ENCODE measurements at regions not wholly inside any gene's neighbourhood (a gene's known extent, or its start where the extent isn't known, plus 50 kb on each side); places are given as distances from the start of the nearest gene placed in this dataset.
A peak's percentile ranks its signal among the peaks of the same experiment; 100 is the strongest.
"Not testable (repeated sequence)": the region's sequence is repeated elsewhere in the genome, so short reads cannot be mapped to it uniquely, and the experiment has no call there.

DNA sequence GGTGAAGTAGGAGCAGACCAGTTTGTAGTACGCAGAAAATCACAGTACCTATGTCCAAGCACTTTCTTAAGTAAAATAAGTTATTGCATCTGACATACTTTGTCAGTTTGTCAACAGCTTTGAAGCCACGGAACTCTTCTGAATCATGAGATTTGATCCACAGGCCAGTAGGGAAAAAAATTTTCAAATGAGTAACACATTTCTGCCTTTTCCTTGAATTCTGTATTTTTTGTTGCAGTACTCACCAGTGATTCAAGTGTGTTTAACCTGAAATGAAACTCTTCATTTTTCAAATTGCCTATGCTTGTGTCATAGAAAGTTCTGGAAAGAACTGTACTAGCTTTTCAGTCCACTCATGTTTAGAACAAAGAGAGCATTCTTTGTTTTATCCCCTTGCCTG, 337.7 kb downstream of the GATA3 start:
- Mint-ChIP-seq H3K27me3 (no peaks in the 10 kb centered on the region), H3K27ac (no peak overlapping the region), H3K4me1 (ENCODE audit: low read depth) (peaks cover 5% of the 10 kb centered on the region), H3K4me3 (no peak overlapping the region), H3K36me3 (ENCODE audit: low read depth) (no peaks in the 10 kb centered on the region), H3K9me3 (peaks cover 5% of the 10 kb centered on the region)

- no peaks in the 10 kb centered on the region for H3K9me3 Mint-ChIP-seq
- H3K36me3 Mint-ChIP-seq (ENCODE audit: low read depth), result no peaks in the 10 kb centered on the region
- peaks cover 11% of the 10 kb centered on the region for H3K4me1 Mint-ChIP-seq (ENCODE audit: low read depth)
- H3K27me3 Mint-ChIP-seq, result no peaks in the 10 kb centered on the region
- H3K27ac Mint-ChIP-seq, result no peak overlapping the region
- H3K4me3 Mint-ChIP-seq, result no peak overlapping the region
Observed at GRCh38 chr10:8393531-8393930, 339.0 kb downstream of the GATA3 start.

GRCh38 chr10:8396675-8397074, 342.2 kb downstream of the GATA3 start:
- Mint-ChIP-seq H3K27me3 (no peaks in the 10 kb centered on the region), H3K9me3 (no peaks in the 10 kb centered on the region), H3K27ac (no peak overlapping the region), H3K36me3 (ENCODE audit: low read depth) (no peaks in the 10 kb centered on the region), H3K4me1 (ENCODE audit: low read depth) (peaks cover 24% of the 10 kb centered on the region), H3K4me3 (no peak overlapping the region)

GRCh38 chr10:8398771-8399170, 344.3 kb downstream of the GATA3 start:
- Mint-ChIP-seq H3K4me1 (ENCODE audit: low read depth) (peaks cover 45% of the 10 kb centered on the region), H3K36me3 (ENCODE audit: low read depth) (no peaks in the 10 kb centered on the region), H3K27me3 (no peaks in the 10 kb centered on the region), H3K9me3 (no peaks in the 10 kb centered on the region), H3K4me3 (no peak overlapping the region), H3K27ac (no peak overlapping the region)

DNA sequence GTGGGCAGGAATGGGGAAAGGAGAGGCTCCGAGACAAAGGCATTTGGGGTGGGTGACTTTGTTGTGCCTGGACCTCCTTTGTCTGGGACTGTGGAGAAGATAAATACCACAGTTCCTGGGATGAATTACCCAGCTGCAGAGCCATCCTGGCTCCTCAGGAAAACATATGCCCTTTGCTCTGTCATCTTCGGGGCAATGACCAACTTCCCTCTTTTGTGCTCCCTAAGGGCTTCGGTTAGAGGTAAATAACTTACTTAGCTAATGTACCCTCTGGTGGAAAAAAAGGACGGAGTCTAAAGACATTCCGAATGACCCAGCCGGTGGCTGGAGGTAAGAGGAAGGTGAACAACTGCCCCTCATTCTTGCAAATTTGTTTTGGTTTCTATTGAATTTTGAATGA, 345.7 kb downstream of the GATA3 start:
- Mint-ChIP-seq H3K9me3 (no peaks in the 10 kb centered on the region), H3K4me3 (no peak overlapping the region), H3K36me3 (ENCODE audit: low read depth) (no peaks in the 10 kb centered on the region), H3K27ac (no peak overlapping the region), H3K27me3 (no peaks in the 10 kb centered on the region), H3K4me1 (ENCODE audit: low read depth) (peaks cover 56% of the 10 kb centered on the region)

DNA sequence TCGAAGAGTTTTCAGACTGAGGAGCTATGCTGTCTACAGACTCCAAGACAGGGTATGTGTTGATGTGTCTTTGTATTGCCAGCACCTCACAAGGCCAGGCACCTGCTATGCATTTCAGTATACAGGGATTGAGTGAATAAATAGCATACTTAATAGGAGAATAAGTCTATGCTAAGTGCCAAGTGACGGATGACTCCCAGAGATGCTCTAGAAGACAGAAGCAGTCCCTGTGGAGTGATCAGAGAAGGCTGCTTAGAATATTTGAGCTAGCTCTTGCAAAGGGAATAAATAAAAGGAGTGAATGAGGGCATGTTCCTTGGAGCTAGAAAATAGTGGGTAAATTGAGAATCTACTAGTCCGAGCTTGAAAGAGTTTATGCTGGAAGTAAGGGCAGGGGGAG, 346.4 kb downstream of the GATA3 start:
- Mint-ChIP-seq H3K4me3 (no peak overlapping the region), H3K27me3 (no peaks in the 10 kb centered on the region), H3K4me1 (ENCODE audit: low read depth) (peaks cover 61% of the 10 kb centered on the region), H3K36me3 (ENCODE audit: low read depth) (no peaks in the 10 kb centered on the region), H3K9me3 (no peaks in the 10 kb centered on the region), H3K27ac (no peak overlapping the region)

- peaks cover 68% of the 10 kb centered on the region for H3K4me1 Mint-ChIP-seq (ENCODE audit: low read depth)
- H3K27ac Mint-ChIP-seq, result peak overlapping the region; percentile 93
- no peaks in the 10 kb centered on the region for H3K36me3 Mint-ChIP-seq (ENCODE audit: low read depth)
- H3K27me3 Mint-ChIP-seq, result no peaks in the 10 kb centered on the region
- peak overlapping the region; percentile 63 for H3K4me3 Mint-ChIP-seq
- H3K9me3 Mint-ChIP-seq, result no peaks in the 10 kb centered on the region
Observed at GRCh38 chr10:8401531-8401930, 347.0 kb downstream of the GATA3 start.

DNA sequence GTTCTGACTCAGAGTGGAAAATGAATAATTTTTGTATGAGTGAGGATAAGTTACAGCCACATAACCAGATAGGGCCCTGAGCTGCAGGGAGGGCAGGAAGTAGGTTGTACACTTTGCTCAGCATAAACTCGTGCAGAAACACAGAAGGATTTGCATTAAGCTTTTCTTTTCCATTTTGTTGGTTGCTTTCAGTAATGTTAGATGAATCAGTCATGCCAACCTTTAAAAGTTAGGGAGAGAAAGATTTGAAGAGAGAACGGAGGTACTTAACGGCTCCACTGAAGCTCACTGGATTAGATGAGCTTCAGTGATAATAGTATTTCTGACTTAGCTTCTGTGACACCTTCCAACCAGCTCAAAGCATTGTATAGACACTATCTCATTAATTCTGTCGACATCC, 348.1 kb downstream of the GATA3 start:
- peaks cover 70% of the 10 kb centered on the region for H3K4me1 Mint-ChIP-seq (ENCODE audit: low read depth)
- peak overlapping the region; percentile 63 for H3K4me3 Mint-ChIP-seq
- H3K36me3 Mint-ChIP-seq (ENCODE audit: low read depth), result no peaks in the 10 kb centered on the region
- H3K27ac Mint-ChIP-seq, result peak overlapping the region; percentile 93
- H3K9me3 Mint-ChIP-seq, result no peaks in the 10 kb centered on the region
- no peaks in the 10 kb centered on the region for H3K27me3 Mint-ChIP-seq

- H3K9me3 Mint-ChIP-seq, result no peaks in the 10 kb centered on the region
- peak overlapping the region; percentile 93 for H3K27ac Mint-ChIP-seq
- peak overlapping the region; percentile 73 for H3K4me3 Mint-ChIP-seq
- H3K4me1 Mint-ChIP-seq (ENCODE audit: low read depth), result peaks cover 62% of the 10 kb centered on the region
- H3K27me3 Mint-ChIP-seq, result no peaks in the 10 kb centered on the region
- H3K36me3 Mint-ChIP-seq (ENCODE audit: low read depth), result no peaks in the 10 kb centered on the region
Observed at GRCh38 chr10:8403711-8404371, 349.4 kb downstream of the GATA3 start.

- no peaks in the 10 kb centered on the region for H3K36me3 Mint-ChIP-seq (ENCODE audit: low read depth)
- peak overlapping the region; percentile 73 for H3K4me3 Mint-ChIP-seq
- no peaks in the 10 kb centered on the region for H3K27me3 Mint-ChIP-seq
- peak overlapping the region; percentile 93 for H3K27ac Mint-ChIP-seq
- H3K4me1 Mint-ChIP-seq (ENCODE audit: low read depth), result peaks cover 60% of the 10 kb centered on the region
- no peaks in the 10 kb centered on the region for H3K9me3 Mint-ChIP-seq
Observed at GRCh38 chr10:8404721-8405120, 350.2 kb downstream of the GATA3 start.

- Mint-ChIP-seq H3K36me3 (ENCODE audit: low read depth) (no peaks in the 10 kb centered on the region), H3K27me3 (no peaks in the 10 kb centered on the region), H3K27ac (peak overlapping the region; percentile 93), H3K9me3 (no peaks in the 10 kb centered on the region), H3K4me1 (ENCODE audit: low read depth) (peaks cover 60% of the 10 kb centered on the region), H3K4me3 (no peak overlapping the region)
Observed at GRCh38 chr10:8405596-8405995, 351.1 kb downstream of the GATA3 start.

GRCh38 chr10:8407501-8408021, 353.1 kb downstream of the GATA3 start:
- H3K36me3 Mint-ChIP-seq (ENCODE audit: low read depth), result no peaks in the 10 kb centered on the region
- peaks cover 42% of the 10 kb centered on the region for H3K4me1 Mint-ChIP-seq (ENCODE audit: low read depth)
- no peaks in the 10 kb centered on the region for H3K27me3 Mint-ChIP-seq
- H3K4me3 Mint-ChIP-seq, result no peak overlapping the region
- no peaks in the 10 kb centered on the region for H3K9me3 Mint-ChIP-seq
- H3K27ac Mint-ChIP-seq, result no peak overlapping the region

DNA sequence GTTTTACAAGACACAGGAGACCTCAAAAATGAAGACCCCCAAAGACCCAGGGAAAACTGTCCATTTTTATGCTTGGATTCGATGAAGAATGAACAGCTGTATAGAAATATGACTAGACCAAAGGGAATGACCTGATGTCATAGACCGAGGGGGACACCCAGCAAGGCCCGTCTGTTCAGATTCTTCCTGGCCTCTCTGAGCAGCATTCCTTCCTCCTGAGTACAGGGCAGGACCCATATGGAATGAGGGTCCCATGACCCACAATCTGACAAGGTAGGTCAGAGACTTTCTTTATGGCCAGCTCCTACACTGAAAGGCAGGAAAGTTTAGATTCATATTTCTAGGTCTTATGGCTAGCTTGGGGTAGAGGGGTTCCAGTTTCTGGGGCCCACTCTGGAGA, 356.0 kb downstream of the GATA3 start:
- Mint-ChIP-seq H3K27me3 (no peaks in the 10 kb centered on the region), H3K36me3 (ENCODE audit: low read depth) (no peaks in the 10 kb centered on the region), H3K27ac (no peak overlapping the region), H3K9me3 (no peaks in the 10 kb centered on the region), H3K4me1 (ENCODE audit: low read depth) (peaks cover 15% of the 10 kb centered on the region), H3K4me3 (no peak overlapping the region)

- no peaks in the 10 kb centered on the region for H3K9me3 Mint-ChIP-seq
- H3K4me3 Mint-ChIP-seq, result no peak overlapping the region
- H3K27me3 Mint-ChIP-seq, result no peaks in the 10 kb centered on the region
- no peak overlapping the region for H3K27ac Mint-ChIP-seq
- peaks cover 23% of the 10 kb centered on the region for H3K4me1 Mint-ChIP-seq (ENCODE audit: low read depth)
- H3K36me3 Mint-ChIP-seq (ENCODE audit: low read depth), result no peaks in the 10 kb centered on the region
Observed at GRCh38 chr10:8412541-8412940, 358.1 kb downstream of the GATA3 start.

DNA sequence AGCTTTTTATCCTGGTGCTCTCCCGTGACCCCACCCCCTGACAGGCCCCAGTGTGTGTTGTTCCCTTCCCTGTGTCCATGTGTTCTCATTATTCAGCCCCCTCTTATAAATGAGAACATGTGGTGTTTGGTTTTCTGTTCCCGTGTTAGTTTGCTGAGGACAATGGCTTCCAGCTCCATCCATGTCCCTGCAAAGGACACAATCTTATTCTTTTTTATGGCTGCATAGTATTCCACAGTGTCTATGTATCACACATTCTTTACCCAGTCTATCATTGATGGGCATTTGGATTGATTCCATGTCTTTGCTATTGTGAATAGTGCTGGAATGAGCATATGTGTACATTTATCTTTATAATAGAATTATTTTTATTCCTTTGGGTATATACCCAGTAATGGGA, 360.5 kb downstream of the GATA3 start:
- H3K4me1 Mint-ChIP-seq (ENCODE audit: low read depth), result peaks cover 34% of the 10 kb centered on the region
- H3K4me3 Mint-ChIP-seq, H3K9me3 Mint-ChIP-seq: not testable (repeated sequence)

DNA sequence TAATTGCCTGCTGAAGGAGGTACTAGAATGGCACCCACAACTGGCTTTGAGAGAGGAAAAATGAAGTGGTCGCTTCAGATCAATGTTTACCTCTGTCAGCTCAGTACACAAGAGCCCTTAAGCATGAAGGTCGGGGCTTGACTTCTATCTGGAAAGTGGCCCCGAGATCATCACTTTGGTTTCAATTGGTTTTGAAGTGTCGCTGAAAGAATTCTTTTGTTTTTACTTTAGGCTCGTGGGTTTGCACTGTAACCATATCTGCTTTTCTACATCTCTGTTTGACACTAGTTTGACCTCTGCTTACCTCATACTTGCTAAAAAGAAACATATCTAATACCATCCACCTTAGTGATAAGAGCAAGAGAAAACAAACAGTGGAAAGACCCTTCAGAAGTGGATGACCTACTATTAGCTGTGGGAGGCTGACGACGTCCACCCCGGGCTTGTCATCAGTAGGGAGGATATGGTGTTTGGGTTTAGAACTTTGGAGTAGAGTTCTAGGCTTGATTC, 361.8 kb downstream of the GATA3 start:
- Mint-ChIP-seq H3K4me3 (no peak overlapping the region), H3K4me1 (ENCODE audit: low read depth) (peaks cover 34% of the 10 kb centered on the region), H3K36me3 (ENCODE audit: low read depth) (no peaks in the 10 kb centered on the region), H3K27me3 (no peaks in the 10 kb centered on the region), H3K27ac (peak overlapping the region; percentile 82), H3K9me3 (peaks cover under 1% of the 10 kb centered on the region)

More for the DNA sequence above, 360.5 kb downstream of the GATA3 start:
- not testable (repeated sequence) for H3K27me3 Mint-ChIP-seq; H3K36me3 Mint-ChIP-seq (ENCODE audit: low read depth); H3K27ac Mint-ChIP-seq

Data from stimulated activated naive CD8-positive, alpha-beta T cell treated with anti-CD3 and anti-CD28 coated beads, Interleukin-15, Interleukin-2, amounts not matched to agents 100 ng/mL and 50 ng/mL, for 24 hours (primary cell).